ENCODE measurements at regions not wholly inside any gene's neighbourhood (a gene's known extent, or its start where the extent isn't known, plus 50 kb on each side); places are given as distances from the start of the nearest gene placed in this dataset.

DNA sequence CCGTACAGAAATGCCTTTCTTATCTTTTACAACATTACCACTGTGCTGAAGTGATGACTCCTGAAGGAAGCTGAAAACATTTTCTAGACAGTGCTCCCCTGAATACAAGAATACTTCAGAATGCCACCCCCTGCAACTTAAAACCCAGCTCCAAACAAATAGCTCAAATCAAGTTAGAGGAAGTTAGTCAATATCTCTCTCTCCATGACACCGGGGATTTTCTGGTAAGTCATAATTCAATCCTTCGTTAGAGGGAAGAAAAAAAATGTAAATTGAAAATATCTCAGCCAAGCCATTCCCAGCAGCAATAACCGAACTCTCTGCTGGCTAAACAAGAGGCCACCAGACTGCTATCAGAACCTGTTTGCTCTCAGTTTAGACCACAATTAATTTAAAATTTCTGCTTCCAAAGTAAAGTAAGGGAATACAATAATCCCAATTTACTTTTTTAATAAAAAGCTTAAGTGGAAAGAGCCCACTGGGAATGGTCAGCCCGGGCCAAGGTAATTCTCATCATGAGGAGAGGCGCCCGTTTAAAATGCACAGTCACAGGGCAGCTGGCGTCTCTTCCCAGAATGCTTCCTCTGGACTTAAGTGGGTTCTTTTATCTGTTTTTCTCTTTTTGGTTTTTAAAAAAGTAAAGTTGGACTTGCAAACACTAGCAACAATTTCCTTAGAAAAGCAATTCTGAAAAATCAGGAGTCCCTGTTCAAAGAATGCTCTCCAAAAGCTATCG lies 710.1 kb upstream of the STXBP6 start:
- TF ChIP-seq CTCF (IDR thresholded peaks at IDR 0.05; ENCODE audit: insufficient read depth, low read length) (no peak), POLR2AphosphoS5 (IDR thresholded peaks at IDR 0.05; ENCODE audit: low read depth) (no peak), SPI1 (IDR thresholded peaks at IDR 0.05; ENCODE audit: borderline replicate concordance, low read depth) (no peak), GABPA (IDR thresholded peaks at IDR 0.05; ENCODE audit: low read depth) (no peak)
- TF ChIP-seq, protein P1, sequence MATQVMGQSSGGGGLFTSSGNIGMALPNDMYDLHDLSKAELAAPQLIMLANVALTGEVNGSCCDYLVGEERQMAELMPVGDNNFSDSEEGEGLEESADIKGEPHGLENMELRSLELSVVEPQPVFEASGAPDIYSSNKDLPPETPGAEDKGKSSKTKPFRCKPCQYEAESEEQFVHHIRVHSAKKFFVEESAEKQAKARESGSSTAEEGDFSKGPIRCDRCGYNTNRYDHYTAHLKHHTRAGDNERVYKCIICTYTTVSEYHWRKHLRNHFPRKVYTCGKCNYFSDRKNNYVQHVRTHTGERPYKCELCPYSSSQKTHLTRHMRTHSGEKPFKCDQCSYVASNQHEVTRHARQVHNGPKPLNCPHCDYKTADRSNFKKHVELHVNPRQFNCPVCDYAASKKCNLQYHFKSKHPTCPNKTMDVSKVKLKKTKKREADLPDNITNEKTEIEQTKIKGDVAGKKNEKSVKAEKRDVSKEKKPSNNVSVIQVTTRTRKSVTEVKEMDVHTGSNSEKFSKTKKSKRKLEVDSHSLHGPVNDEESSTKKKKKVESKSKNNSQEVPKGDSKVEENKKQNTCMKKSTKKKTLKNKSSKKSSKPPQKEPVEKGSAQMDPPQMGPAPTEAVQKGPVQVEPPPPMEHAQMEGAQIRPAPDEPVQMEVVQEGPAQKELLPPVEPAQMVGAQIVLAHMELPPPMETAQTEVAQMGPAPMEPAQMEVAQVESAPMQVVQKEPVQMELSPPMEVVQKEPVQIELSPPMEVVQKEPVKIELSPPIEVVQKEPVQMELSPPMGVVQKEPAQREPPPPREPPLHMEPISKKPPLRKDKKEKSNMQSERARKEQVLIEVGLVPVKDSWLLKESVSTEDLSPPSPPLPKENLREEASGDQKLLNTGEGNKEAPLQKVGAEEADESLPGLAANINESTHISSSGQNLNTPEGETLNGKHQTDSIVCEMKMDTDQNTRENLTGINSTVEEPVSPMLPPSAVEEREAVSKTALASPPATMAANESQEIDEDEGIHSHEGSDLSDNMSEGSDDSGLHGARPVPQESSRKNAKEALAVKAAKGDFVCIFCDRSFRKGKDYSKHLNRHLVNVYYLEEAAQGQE (IDR thresholded peaks at IDR 0.05; ENCODE audit: insufficient replicate concordance, low read depth): no peak
